GM19452 (cell line): ENCODE measurements at regions not wholly inside any gene's neighbourhood (a gene's known extent, or its start where the extent isn't known, plus 50 kb on each side); places are given as distances from the start of the nearest gene placed in this dataset.

Source experiments
- ATAC-seq: cut with Tn5 transposase; IDR thresholded peaks from one replicate; pipeline ENCODE4 v1.9.1; 2021; ENCODE audit not compliant: unreplicated experiment

DNA sequence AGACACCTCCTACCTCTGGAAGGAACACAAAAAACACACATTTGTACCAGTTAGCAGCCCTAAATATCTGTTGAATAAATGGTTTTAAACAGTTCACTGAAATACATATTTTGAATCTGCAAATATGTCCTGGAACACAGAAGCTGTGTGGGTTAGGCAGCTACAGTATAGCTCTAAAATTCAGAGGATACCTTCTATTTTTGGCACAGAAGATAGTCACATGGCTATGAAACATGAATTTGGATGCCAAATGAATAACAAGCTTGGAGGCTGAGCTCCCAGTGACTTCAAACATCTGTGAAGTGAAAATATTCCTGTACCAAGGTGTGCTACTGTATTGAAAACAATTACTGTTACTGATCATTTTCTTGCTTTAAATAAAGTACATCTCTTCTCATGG is 391.5 kb upstream of the ADGRL2 start:
- no peak for ATAC-seq

DNA sequence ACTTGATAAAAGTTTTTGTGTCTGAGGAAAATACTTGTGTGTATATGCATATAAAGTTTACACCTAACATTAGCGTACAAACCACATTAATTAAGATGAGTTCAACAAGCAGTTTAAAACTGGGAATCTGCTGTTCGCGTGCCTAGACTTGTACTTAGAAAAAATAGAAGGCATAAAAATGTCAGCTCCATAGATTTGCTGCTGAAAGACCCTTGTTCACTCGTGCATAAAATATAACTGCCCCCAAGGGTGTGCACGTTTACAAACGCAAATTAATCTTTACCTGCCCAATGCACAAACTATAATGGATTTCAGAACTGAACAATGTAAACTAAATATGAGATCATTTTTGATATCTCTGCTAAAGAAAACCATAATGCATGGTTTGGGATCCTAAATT is 392.3 kb upstream of the ADGRL2 start:
- ATAC-seq: no peak

DNA sequence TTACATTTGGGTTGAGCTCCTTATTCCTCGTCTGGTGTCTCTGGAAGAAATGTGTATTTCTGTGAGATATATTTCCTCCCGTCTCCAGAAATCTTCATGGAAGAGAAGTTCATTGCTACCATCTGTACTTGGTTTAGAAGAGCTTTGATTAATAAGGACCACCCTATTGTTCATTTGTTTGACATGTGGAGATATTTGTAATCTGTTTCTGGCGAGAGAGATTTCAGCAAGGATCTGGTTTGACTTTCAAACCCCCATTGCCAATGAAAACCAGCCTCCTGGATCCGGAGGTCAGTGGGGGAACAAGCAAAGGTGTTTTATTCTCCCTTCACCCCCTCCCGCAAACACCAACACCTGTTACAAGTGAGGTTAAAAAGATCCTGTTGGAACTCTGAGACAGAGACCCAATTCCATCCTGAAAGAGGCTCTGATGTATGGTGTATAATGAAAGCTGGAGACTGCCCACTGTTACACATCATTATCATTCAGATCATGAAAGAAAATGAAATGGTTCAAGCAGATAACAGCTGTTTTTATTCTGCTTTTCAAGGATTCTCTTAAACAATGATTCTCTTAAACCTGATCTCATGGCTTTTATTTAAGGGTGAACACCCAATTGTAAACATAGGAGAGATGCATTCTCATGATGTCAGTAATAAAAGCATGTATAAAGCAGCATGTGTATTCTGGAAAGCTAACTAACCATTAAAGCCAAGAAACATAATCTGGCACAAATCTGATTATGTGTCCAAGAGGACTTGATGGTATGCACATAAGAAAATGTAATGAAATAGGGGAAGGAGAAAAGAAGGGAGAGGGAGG is 393.5 kb upstream of the ADGRL2 start:
- ATAC-seq: no peak

DNA sequence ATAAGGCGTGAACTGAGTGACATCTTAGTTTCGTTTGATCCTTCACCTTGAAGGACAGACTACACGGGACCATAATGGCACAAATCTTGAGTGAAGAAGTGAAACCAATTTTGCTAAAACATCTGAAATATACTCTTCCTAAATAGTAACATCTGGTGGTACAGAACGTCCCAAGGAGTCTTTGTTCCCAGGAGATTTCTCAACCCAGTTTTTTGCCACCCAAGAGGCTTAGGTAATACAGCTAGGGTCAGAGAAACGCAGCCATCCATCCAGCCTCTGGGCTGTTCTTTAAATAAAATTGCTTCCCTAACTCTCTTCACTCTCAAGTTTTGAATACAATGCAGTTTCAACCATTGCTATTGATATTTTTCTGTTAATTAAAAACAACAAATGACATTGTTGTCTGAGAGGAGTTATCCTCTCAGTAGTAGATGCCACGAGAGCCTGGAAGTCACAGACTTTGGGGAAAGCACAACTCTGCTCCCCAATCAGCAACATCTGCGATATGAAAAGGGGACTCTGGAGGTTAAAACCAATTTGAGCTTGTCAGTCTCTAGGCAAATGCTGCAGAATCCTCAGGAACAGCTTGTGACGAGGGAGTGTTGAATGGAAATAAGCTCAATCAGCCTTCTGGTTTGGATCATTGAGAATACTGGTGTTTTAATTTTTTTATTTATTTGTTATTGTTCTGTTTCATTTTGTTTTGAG is 394.3 kb upstream of the ADGRL2 start:
- ATAC-seq: no peak

DNA sequence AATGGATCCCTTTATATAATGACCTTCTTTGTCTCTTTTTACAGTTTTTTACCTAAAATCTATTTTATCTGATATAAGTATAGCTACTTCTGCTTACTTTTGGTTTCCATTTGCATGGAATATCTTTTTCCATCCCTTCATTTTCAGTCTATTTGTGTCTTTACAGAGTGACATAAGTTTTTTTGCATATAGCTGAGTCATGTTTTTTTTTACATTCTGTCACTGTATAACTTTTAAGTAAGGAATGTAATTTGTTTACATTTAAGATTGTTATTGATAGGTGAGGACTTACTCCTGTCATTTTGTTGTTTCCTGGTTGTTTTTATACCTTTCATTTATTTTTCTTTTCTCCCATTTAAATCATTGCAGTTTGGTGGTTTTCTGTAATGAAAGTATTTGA is 402.7 kb upstream of the ADGRL2 start:
- no peak for ATAC-seq

DNA sequence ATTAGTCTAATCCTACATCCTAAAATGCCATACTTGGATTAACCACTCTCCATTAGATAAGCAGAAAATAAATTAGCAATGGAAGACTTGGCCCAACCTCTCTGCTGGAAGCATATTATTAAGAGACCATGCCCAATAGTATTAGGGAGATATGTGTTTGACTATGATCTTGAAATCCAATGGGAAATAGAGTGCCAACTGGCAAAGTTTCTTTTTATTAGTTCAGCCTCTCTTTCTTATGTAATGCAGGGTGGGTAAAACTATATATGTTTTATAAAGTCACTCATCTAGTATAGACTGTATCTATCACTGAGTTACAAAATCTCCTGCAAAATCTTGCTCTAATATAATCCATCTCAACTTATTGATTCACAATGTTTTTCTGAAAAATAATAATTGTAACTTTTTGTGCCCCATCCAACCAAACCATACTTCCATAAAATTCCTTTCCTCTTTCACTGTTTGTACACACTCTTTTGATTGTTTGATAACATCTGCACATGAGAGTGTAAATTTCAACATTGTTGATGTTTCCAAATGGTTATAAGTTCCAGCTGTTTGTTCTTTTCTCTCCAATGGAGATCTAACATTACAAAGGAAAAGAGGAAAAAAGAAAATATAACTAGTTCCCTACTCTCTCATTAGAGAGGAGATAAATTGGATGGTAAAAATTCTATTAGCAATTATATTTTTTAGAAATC is 408.1 kb upstream of the ADGRL2 start:
- no peak for ATAC-seq

DNA sequence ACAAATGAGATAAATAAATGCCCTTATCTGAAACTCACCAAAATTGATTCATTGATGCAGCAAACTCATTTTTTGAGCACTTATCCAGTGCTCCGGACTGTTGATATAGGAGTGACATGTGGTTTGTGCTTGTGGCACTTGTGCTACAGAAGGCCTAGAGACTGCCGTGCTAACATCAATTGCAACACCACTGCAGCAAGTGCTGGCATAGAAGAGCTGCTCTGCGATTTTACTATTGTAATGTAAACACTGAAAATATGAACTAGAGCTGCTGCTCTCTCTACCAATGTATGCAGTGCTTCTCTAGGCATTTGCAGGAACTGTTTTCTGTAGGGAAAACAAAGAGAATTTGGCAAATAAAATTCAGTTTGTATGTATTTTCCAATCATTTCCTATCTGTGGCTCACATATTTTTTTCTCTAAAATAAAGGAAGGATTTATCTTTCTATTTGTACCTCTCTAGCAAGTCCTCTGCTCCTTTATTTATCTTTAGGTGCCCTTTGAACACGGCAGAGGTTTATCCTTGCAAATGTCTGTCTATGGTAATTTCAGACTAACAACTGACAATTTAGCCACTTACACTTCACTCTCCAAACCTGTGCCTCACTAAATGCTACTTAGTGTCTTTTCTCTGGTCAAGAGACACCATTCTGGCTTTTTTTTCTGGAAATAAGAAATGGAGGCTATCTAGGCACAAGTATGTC is 409.5 kb upstream of the ADGRL2 start:
- no peak for ATAC-seq

DNA sequence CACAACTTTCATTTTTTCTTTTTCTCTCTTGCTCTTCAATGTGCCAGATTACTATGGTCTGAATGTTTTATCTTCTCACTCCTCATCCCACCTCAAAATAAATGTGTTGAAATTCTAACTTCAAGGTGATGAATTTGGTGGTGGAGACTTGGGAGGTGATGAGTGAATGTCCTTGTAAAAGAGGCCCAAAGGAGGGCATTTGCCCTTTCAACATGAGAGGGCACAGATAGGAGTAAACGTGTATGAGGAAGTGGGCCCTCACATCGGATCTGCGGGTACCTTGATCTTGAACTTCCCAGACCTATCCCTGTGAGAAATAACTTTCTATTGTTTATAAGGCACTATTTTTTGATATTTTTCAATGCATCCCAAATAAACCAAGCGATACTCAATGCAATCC is 412.3 kb upstream of the ADGRL2 start:
- no peak for ATAC-seq

DNA sequence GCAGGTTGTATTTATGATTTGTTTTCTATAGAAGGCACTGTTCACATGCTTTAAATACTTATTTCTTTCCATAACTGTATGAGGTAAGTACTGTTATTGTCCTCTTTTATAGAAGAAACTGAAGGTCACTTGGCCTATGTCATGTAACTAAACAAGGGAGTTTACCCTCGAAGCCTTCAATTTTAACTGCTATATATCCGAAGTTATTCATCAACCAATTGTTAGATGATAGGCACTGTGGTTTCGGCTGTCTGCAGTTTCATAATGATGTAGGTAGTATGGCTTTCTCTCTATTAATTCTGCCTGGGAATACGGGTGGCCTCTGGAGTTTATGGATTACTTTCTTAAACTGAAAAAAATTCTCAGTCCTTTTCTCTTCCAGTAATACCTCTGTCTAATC is 413.3 kb upstream of the ADGRL2 start:
- ATAC-seq: no peak

DNA sequence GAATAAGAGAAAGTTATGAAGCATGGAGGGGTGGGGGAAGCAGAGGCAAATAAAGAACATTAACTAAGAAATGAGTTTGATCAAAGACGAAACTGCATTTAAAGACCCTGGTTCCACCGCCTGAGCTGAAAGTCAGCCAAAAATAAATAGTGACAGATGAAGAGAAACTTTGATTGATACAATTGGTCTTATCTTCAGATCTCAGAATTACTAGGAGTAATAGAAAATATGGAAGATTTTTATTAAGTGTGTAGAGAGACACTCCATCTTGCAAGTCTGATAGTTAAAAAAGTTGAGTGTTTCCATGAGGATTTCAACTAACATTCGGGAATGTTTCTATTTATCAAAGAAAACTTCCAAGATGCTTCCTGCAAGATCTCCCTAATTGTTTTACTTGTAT is 418.2 kb upstream of the ADGRL2 start:
- no peak for ATAC-seq

DNA sequence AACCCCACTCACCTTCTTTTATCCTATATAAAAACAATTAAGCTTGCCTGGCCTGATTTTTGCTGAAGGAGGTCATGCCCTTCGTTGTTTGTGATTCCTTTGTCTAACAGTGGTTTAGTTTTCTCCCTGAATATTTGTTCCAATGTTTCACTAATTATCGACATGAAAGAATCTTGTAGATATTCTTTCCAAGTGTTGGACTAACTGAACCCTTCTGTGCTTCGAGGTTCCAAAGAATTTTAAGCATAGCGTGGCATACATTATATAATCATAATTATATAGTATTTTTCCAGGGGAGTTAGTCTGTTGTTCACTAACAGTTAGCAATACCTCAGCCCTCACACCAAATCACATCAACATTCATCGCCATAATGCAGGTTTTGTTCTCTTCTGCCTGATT is 418.9 kb upstream of the ADGRL2 start:
- ATAC-seq: no peak

DNA sequence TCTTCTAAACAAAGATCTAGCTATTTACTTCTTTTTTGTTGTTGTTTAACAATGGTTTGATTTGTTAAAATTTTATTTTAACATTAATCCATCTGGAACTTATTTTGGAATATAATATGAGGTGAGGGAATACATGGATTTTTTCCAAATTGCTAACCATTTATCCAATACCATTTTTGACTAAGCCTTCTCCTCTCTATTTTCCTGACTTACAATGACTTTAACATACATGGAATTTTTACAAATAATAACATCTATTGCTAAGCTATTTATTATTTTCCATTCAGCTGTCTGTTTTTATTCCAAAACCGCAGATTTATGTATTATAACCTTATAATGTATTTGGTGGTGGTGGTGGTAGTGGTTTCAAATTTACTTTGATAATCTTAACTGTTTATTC is 420.3 kb upstream of the ADGRL2 start:
- no peak for ATAC-seq

DNA sequence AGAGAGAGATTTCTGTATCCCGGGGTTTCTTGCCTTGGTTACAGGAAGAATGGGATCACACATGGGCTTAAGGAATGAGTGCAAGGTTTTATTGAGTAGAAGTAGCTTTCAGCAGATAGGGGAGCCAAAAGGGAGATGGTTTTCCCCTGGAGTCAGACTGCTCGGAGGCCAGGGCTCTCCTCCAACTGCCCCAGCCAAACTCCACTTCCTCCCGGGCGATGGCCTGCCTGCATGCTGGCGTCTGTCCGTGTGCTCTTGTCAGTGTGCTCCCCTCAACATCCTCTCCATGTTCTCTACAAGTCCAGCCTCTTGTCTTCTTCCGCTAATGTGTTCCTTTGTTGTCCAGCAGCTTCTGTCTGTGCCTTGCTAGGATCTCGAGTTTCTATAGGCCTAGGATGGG is 421.3 kb upstream of the ADGRL2 start:
- ATAC-seq: no peak

DNA sequence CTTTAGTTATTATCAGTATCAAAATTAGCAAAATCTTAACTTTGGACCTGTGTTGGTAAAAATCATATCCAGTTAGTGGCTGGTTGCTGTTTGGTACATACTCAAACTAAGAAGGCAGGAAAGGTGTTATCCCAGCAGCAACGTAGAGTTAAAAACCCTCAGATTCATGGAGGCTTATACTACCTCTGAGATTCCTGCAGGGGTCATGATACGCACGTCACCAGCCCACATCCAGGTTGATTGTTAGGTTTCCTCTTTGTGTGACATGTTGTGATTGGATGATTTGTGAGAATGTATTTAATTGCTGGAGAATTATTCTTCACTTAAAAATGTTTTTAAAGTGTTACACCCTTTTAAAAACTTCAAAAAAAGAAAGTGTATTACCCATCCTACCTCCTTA is 423.3 kb upstream of the ADGRL2 start:
- ATAC-seq: no peak

DNA sequence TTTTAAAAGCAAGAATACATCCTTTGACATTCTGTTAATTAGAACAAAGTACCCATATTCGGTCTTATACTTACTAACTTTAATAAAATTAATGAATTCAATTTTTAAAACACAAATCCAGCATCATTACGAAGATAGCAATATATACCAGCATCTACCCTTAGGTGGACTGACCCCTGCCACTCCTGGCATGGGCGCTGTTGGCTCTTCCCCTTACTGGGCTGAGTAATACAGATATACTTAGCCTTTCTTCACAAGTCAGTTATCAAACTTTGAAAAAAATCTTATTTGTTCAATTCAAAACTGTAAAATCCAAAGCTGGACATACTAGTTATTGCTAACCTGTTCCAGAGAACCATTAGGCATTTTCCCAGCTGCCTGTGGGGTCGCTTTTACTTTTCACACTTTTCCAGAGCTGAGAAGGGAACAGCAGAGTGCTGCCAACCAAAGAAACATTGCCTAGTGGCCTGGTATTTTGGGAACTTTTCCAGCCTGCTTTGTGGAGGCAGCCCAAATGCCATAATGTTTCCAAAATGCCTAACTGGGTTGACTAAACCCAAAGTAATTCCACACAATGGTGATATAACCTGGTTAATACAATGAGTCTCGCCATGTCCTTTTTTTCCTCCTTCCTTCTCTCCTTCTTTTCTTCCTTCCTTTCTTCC is 424.7 kb upstream of the ADGRL2 start:
- ATAC-seq: no peak

DNA sequence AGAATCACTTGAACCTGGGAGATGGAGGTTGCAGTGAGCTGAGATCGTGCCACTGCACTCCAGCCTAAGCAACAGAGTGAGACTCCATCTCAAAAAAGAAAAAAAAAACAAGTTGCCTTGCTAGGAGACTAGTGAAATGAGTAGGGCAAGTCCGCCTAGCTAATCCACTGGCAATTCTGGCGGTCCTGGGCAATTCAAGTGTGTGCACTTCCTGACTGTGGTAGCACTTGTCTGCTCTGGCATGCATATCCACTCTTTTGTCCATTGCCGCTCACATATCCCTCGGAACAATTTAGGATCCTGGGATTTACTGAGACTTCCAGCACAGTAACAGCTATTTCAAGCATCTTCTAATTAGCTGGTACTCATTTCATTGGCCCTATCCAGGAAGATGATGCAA is 426.3 kb upstream of the ADGRL2 start:
- no peak for ATAC-seq

DNA sequence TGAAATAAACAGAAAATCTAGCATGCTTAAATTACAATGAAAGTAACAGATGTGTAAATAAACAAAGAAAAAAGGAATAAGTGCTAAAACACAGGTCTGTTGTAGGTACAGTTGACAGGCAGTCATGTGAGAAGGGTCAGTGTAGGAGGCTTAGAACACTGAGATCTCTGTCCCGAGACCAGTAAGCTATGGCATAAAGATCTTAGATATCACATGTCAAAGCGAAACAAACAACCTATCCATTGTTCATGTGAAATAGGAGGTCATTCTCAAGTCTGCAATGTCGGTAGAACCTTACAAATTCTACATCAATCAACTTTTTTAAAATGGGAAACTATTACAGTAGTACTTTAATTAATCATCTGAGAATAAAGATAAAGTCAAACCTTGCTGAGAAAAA is 428.9 kb upstream of the ADGRL2 start:
- no peak for ATAC-seq

DNA sequence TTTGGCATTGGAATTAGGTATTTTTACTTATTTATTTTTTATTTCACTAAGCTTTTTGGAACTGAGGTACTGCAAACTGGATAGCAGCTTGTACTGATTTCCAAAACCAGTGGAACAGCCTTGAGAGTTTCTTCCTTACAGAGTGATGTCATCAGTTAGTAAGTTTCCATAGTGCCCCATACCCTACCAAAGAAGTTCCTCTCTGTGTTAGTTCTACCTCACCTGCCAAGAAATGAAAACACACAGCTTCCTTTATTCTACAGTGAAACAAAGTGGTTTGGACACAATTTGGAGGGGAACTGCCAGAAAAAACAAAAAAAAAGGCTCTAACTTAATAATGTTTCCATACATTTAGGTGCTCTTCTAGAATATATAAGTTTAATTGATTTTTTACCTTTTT is 430.9 kb upstream of the ADGRL2 start:
- no peak for ATAC-seq

DNA sequence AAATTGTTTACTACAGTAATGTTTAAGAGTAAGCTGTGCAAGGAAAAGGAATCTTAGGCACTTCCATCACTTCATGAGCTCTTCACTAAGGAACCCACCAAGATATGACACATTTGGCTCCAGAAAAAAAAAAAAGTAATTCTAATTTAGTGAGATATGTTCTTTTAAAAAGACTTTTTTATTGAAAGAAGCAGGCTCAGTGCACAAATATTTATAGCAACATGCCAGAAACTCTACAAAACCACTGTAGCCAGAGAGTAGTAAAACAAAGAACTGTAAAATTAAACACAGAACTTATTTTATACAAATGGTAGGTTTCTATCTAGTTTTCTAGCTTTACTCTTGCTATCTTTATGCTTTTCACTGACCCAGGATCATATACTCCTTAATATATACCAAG is 434.6 kb upstream of the ADGRL2 start:
- no peak for ATAC-seq

DNA sequence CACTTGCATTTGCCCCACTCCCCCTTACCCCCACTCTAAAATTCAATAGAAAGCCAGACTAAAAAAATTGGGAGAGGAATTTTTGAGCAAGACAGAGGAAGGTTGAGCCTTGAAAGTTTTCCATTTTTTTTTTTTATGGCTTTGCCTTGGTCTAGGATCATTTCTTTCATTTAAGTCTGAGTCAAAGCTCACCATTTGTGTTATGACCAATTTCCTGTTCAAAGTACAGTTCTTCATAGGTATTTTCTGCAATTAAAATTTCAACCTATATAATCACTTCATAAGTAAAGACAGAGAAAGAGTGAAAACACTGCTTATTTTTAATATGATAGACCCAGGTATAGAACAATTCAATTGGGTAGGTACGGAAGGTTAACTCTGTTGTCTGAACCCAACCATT is 436.6 kb upstream of the ADGRL2 start:
- no peak for ATAC-seq

DNA sequence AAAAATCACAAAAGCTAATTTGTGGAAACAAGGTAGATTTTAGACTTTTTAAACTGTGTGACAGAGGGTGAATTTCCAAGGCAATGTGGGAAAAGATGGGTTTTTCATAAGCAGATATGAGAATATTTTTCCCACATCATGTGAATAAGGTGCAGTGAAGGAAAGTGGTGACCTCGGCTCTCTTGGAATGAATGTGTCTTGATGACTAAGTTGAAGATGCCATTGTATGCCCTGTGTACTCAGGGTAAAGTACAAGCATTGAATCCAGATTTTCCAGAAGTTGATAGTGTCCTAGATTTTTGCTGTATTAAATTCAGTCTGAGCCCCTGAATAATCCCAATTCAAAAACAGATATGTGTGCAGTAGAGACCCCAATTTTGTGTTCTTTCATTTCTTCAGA is 442.6 kb upstream of the ADGRL2 start:
- no peak for ATAC-seq
